GM12875 (cell line): ENCODE measurements at regions not wholly inside any gene's neighbourhood (a gene's known extent, or its start where the extent isn't known, plus 50 kb on each side); places are given as distances from the start of the nearest gene placed in this dataset.

Experiments used
- H3K4me3 ChIP-seq: one replicate; pipeline ENCODE4 v1.5.1; 2011; ENCODE audit warnings: low read depth, low read length, control low read depth
- CTCF ChIP-seq: IDR thresholded peaks from 2 replicates; pipeline ENCODE4 v1.5.1; 2011; ENCODE audit warnings: low read depth, mild to moderate bottlenecking, control low read depth, inconsistent platforms, low read length, moderate library complexity, borderline replicate concordance; ENCODE audit not compliant: insufficient read depth

GRCh38 chr2:81991282-81991681 lies 1686.7 kb upstream of the LRRTM1 start:
- H3K4me3 ChIP-seq: no peak overlapping the region
- TF ChIP-seq CTCF: no peak

GRCh38 chr2:81987370-81987769 lies 1682.8 kb upstream of the LRRTM1 start:
- no peak for TF ChIP-seq CTCF
- no peak overlapping the region for H3K4me3 ChIP-seq

GRCh38 chr2:81984969-81985637 lies 1680.6 kb upstream of the LRRTM1 start:
- no peak overlapping the region for H3K4me3 ChIP-seq
- no peak for TF ChIP-seq CTCF

GRCh38 chr2:81981585-81981984 lies 1677.0 kb upstream of the LRRTM1 start:
- TF ChIP-seq CTCF: no peak
- no peak overlapping the region for H3K4me3 ChIP-seq

- TF ChIP-seq CTCF: no peak
- H3K4me3 ChIP-seq: no peak overlapping the region
Observed at GRCh38 chr2:81979086-81979485, 1674.5 kb upstream of the LRRTM1 start.

- no peak for TF ChIP-seq CTCF
- no peak overlapping the region for H3K4me3 ChIP-seq
Observed at GRCh38 chr2:81976998-81977397, 1672.4 kb upstream of the LRRTM1 start.

GRCh38 chr2:81974216-81974615 lies 1669.7 kb upstream of the LRRTM1 start:
- H3K4me3 ChIP-seq: no peak overlapping the region
- TF ChIP-seq CTCF: no peak
